Bronchial epithelial cell (primary cell): ENCODE measurements at regions not wholly inside any gene's neighbourhood (a gene's known extent, or its start where the extent isn't known, plus 50 kb on each side); places are given as distances from the start of the nearest gene placed in this dataset.
"Not testable (repeated sequence)": the region's sequence is repeated elsewhere in the genome, so short reads cannot be mapped to it uniquely, and the experiment has no call there.

ENCODE experiments used
- DNase-seq: peaks from one replicate; pipeline ENCODE4 v3.0.0-alpha.2; 2010; ENCODE audit warnings: low read depth
- FAIRE-seq: peaks from 2 replicates; lab custom pipeline; 2011; peaks lifted over from hg19 to GRCh38; lab: Jason Lieb, UNC
- H3K27me3 ChIP-seq: 2 replicates; pipeline ENCODE4 v1.5.1; 2011; ENCODE audit warnings: low read length; ENCODE audit not compliant: control insufficient read depth, insufficient read depth
- H3K36me3 ChIP-seq: 2 replicates; pipeline ENCODE4 v1.5.1; 2011; ENCODE audit warnings: low read length; ENCODE audit not compliant: control insufficient read depth, insufficient read depth
- H3K4me3 ChIP-seq: 2 replicates; pipeline ENCODE4 v1.5.1; 2011; ENCODE audit warnings: mild to moderate bottlenecking, low read depth, low read length, control low read depth
- TF ChIP-seq, protein P1 (sequence below): IDR thresholded peaks from 2 replicates; pipeline ENCODE4 v1.5.1; 2011; ENCODE audit warnings: mild to moderate bottlenecking, moderate library complexity, low read length, control low read depth, inconsistent platforms; ENCODE audit not compliant: insufficient read depth, severe bottlenecking

DNA sequence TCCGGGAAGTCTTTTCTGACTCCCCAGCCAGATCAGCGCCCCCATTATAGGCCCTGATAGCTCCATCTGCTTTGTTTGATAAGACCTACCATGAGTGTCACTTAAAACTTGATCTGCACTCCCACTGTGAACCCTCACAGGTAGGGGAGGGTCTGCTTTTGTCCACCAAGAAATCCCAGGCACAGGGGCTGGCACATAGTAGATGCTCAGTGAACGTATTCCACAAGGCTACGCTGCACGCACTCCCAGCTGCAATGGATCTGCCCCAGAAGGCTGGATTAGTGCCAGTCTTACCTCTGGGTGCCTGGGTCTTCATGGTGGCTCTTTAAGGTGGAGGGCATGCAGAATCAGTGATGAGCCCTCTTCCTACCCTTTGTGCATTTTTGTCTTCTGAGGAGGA lies 447.1 kb downstream of the PTPRU start:
- DNase-seq (no peak), FAIRE-seq (peak; percentile 80)
- TF ChIP-seq, protein P1, sequence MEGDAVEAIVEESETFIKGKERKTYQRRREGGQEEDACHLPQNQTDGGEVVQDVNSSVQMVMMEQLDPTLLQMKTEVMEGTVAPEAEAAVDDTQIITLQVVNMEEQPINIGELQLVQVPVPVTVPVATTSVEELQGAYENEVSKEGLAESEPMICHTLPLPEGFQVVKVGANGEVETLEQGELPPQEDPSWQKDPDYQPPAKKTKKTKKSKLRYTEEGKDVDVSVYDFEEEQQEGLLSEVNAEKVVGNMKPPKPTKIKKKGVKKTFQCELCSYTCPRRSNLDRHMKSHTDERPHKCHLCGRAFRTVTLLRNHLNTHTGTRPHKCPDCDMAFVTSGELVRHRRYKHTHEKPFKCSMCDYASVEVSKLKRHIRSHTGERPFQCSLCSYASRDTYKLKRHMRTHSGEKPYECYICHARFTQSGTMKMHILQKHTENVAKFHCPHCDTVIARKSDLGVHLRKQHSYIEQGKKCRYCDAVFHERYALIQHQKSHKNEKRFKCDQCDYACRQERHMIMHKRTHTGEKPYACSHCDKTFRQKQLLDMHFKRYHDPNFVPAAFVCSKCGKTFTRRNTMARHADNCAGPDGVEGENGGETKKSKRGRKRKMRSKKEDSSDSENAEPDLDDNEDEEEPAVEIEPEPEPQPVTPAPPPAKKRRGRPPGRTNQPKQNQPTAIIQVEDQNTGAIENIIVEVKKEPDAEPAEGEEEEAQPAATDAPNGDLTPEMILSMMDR = no peak
- Histone ChIP-seq H3K4me3 (no peak overlapping the region), H3K27me3 (no peaks in the 10 kb centered on the region), H3K36me3 (no peaks in the 10 kb centered on the region)

DNA sequence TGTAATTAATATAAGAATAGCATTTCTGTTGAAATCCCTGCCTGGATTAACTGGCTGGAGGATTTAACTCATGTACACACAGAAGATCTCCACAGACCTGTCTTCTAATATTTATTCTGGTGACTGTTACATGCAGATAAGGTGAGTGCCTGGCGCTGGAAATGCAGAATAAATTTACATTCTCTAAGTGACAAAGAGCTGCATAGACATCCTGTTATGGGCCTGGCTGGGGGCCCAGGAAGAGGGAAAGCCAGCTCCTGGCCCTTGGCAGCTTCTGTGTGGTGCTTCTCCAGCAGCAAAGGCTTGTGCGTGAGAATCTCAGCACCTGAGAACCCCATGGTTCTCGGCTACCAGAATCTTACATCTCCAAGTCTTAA lies 446.6 kb downstream of the PTPRU start:
- TF ChIP-seq, protein P1 = no peak
- peak; percentile 40 for FAIRE-seq
- Histone ChIP-seq H3K36me3 (no peaks in the 10 kb centered on the region), H3K4me3 (no peak overlapping the region), H3K27me3 (no peaks in the 10 kb centered on the region)
- no peak for DNase-seq

DNA sequence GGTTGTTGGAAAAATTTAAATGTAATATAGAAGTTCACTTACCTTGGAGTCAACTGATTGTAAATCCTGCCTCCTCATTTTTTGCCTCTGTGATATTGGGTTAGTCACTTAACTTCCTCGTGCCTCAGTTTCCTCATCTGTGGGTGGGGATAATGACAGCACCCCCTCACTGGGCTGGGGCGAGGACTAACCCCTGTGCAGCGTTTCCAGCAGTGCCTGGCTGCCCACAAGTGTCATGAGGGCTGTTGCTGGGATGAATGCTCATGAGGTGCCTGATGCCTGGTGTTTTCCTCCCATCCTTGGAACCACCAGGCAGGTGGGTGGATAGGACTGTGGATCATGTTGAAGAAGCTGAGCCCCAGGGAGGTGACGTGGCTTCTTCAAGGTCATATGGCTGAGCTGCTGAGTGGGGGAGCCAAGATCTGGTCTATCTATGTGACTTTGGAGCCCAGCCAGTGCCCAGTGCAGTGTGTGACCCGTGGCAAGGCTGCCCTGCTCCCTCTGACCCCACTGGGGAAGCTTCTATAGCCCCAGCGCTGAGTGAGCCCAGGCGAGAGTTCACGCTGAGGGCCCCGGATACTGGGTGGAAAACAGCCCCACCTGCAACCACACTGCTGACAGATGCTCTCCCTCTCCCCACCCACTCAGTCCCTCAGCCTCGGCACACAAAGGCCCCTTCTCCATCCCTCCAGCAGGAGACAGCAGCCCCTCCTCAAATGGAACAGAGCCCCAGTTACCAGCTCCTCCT lies 446.0 kb downstream of the PTPRU start:
- FAIRE-seq (peak; percentile 40), DNase-seq (no peak)
- TF ChIP-seq, protein P1 = no peak
- Histone ChIP-seq H3K27me3 (no peaks in the 10 kb centered on the region), H3K36me3 (no peaks in the 10 kb centered on the region), H3K4me3 (no peak overlapping the region)

DNA sequence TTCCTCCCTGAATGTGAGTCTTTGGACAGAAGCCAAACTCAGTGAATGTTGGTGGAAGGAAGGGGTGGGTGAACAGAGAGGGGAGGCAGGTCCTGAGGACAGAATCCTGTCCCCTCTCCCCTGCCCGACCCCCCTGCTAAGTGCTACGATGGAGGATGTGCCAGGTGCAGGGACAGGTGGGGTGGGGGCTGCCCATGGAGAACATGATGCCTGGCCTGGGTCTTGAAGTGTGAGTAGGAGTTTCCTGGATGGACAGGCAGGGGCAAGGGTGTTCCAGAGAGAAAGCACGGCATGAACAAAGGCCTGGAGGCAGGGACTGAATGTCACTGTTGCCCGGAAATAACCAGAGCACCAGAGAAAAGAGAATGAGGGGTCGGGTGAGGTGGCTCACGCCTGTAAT lies 445.1 kb downstream of the PTPRU start:
- H3K27me3 ChIP-seq, DNase-seq, H3K4me3 ChIP-seq, H3K36me3 ChIP-seq: not testable (repeated sequence)
- peak; percentile 55 for FAIRE-seq

DNA sequence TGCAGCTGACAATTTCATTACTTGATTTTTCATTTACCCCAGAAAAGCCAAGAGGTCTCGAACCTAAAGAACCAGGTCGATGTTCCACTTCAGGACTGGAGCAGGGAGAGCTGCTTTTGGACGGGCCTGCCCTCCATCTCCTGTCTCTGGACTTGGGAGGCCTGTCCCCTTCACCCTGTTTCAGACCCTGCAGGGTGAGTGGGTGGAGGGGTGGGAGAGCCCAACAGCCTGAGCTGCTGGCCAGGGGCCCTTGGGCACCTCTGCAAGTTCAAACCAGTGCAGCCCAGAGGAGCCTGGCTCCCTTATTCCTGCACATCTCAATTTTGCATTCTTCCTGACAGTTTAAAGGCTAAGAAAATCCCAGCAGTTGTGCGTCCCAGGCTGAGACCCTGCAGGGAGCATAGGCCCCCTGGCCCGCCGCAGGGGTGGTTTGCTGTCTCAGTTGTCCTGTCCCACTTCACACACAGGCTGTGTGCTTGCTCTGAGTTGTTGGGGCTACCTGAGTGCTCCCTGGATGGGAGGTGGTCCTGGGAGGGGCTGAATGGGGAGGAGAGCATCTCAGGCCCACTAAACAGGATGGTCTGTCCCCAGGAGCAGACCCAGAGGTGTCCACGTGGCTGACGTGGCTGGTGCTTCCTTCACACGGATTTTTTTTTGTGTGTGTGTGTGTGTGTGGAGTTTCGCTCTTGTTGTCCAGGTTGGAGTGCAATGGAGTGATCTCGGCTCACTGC lies 443.7 kb downstream of the PTPRU start:
- H3K4me3 ChIP-seq = no peak overlapping the region
- H3K36me3 ChIP-seq = no peaks in the 10 kb centered on the region
- TF ChIP-seq, protein P1 = no peak
- DNase-seq (no peak), FAIRE-seq (no peak)
- H3K27me3 ChIP-seq = no peaks in the 10 kb centered on the region

DNA sequence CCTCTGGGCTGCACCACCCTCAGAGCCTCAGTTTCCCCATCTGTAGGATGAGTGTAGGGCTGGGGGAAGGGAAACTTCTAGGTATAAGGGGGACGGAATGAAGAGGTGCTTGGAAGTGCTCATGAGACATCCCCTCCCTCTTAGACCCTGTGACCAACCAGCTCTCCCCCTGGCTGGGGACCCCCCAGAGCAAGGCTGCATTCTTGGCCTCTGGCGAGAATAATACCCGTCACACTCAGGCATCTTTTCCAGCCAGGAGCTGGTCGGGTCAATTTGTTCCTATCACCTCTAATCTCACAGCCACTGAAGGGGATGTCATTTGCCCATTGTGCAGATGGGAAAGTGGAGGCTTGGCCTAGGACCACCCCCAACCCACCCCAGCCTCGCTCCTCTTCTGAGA lies 443.0 kb downstream of the PTPRU start:
- DNase-seq = no peak
- H3K27me3 ChIP-seq = no peaks in the 10 kb centered on the region
- no peak overlapping the region for H3K4me3 ChIP-seq
- no peaks in the 10 kb centered on the region for H3K36me3 ChIP-seq
- TF ChIP-seq, protein P1 = no peak
- FAIRE-seq = no peak
